GM12865 (cell line): ENCODE measurements at regions not wholly inside any gene's neighbourhood (a gene's known extent, or its start where the extent isn't known, plus 50 kb on each side); places are given as distances from the start of the nearest gene placed in this dataset.

Experiments
- DNase-seq: peaks from one replicate; pipeline ENCODE4 v3.0.0; 2010; ENCODE audit warnings: low read depth
- H3K4me3 ChIP-seq: 2 replicates; pipeline ENCODE4 v1.5.1; 2011; ENCODE audit warnings: mild to moderate bottlenecking, low read depth, low read length, control low read depth
- CTCF ChIP-seq: IDR thresholded peaks from 2 replicates; pipeline ENCODE4 v1.5.1; 2011; ENCODE audit warnings: low read length, control low read depth, low read depth, inconsistent platforms; ENCODE audit not compliant: insufficient read depth; ENCODE audit errors: missing control alignments

GRCh38 chr20:17014756-17015366 is 212.0 kb upstream of the PCSK2 start:
- no peak overlapping the region for H3K4me3 ChIP-seq
- TF ChIP-seq CTCF, result no peak
- DNase-seq, result no peak

GRCh38 chr20:17017232-17017631 is 209.6 kb upstream of the PCSK2 start:
- no peak overlapping the region for H3K4me3 ChIP-seq
- TF ChIP-seq CTCF, result no peak
- DNase-seq, result no peak

- no peak for DNase-seq
- H3K4me3 ChIP-seq, result no peak overlapping the region
- TF ChIP-seq CTCF, result no peak
Measured at GRCh38 chr20:17021481-17021880, 205.4 kb upstream of the PCSK2 start.

GRCh38 chr20:17023036-17023435 is 203.8 kb upstream of the PCSK2 start:
- no peak overlapping the region for H3K4me3 ChIP-seq
- no peak for DNase-seq
- no peak for TF ChIP-seq CTCF

- DNase-seq, result no peak
- TF ChIP-seq CTCF, result no peak
- H3K4me3 ChIP-seq, result no peak overlapping the region
Measured at GRCh38 chr20:17023806-17024205, 203.0 kb upstream of the PCSK2 start.

GRCh38 chr20:17024513-17025119 is 202.2 kb upstream of the PCSK2 start:
- TF ChIP-seq CTCF, result no peak
- no peak overlapping the region for H3K4me3 ChIP-seq
- DNase-seq, result no peak

- H3K4me3 ChIP-seq, result no peak overlapping the region
- no peak for TF ChIP-seq CTCF
- DNase-seq, result no peak
Measured at GRCh38 chr20:17026346-17026745, 200.5 kb upstream of the PCSK2 start.
